ENCODE measurements at regions not wholly inside any gene's neighbourhood (a gene's known extent, or its start where the extent isn't known, plus 50 kb on each side); places are given as distances from the start of the nearest gene placed in this dataset.

DNA sequence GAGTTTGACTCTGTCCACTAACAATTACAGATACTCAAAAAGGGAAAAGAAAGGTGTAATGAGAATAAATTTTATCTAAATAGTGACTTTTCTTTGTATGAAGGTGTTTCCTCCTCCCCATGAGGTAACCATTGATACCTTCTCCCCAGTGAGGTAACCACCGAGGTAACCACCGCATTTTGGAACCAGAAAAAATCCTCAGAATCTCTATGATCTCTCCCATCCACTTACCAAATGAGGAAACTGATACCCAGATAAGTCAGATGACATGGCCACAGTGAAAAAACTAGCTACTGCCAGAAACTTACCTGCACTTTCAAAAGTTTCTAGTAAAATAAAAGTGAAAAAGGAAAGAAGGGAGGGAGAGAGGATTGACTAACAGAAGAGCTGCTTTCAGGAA lies 124.0 kb upstream of the FNDC3A start:
- no peaks in the 10 kb centered on the region for H3K4me1 ChIP-seq (replicated peaks in 1 of 2)
- 86 to 96% (median 89%) methylated on average over 2 of the region's 2 CpGs for WGBS, 4 donors
- intact Hi-C loops (cut with DNase I), result no loop called here
- no peaks in the 10 kb centered on the region for H3K36me3 ChIP-seq (replicated peaks in 1 of 2)
- no peaks in the 10 kb centered on the region for H3K27me3 ChIP-seq
- no peak overlapping the region for H3K4me3 ChIP-seq
- TF ChIP-seq POLR2A (IDR thresholded peaks at IDR 0.05), result no peak
- TF ChIP-seq, protein P1, sequence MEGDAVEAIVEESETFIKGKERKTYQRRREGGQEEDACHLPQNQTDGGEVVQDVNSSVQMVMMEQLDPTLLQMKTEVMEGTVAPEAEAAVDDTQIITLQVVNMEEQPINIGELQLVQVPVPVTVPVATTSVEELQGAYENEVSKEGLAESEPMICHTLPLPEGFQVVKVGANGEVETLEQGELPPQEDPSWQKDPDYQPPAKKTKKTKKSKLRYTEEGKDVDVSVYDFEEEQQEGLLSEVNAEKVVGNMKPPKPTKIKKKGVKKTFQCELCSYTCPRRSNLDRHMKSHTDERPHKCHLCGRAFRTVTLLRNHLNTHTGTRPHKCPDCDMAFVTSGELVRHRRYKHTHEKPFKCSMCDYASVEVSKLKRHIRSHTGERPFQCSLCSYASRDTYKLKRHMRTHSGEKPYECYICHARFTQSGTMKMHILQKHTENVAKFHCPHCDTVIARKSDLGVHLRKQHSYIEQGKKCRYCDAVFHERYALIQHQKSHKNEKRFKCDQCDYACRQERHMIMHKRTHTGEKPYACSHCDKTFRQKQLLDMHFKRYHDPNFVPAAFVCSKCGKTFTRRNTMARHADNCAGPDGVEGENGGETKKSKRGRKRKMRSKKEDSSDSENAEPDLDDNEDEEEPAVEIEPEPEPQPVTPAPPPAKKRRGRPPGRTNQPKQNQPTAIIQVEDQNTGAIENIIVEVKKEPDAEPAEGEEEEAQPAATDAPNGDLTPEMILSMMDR (IDR thresholded peaks at IDR 0.05), result no peak
- DNase-seq, result no peak
- H3K27ac ChIP-seq, result no peak overlapping the region
- H3K9me3 ChIP-seq (replicated peaks in 1 of 3), result no peaks in the 10 kb centered on the region

DNA sequence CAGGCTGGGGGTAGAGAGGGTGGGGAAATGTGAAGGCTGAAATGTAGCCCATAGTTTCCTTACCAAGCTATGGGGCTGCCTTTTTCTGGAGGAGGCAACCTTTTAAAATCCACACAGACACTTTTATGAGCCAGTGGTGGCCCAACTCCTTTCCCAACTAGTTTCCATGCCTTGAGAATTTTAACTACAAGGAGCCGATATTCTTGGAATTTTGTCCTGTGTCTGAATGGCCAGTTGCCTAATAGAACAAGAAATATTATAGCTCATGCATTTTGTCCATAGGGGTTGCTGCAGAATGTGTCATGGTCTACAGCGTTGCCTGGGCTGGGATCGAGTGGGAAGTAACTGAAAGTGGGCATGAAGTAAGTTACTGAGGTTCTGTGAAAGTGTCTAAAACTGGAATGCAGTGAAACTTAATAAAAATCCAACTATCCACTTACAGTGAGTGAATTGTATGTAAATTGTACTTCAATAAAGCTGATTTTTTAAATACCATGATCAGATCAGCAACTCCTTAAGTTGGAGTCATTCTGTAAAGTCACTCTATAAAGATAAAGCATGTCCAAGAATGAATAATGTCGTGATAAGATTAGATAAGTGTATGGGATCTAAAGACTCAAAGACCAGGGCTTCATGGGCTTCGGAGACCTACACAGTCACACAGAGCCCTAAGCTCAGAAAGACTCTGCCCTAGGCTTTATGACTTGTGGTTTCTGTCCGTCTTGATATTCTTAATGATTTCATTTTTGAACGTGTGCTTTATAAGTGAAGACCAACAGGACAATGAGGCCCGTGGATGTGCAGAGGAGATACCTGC lies 122.6 kb upstream of the FNDC3A start:
- TF ChIP-seq, protein P1 (IDR thresholded peaks at IDR 0.05), result no peak
- no peak for TF ChIP-seq POLR2A (IDR thresholded peaks at IDR 0.05)
- no peaks in the 10 kb centered on the region for H3K9me3 ChIP-seq (replicated peaks in 1 of 3)
- H3K4me3 ChIP-seq, result no peak overlapping the region
- H3K4me1 ChIP-seq (replicated peaks in 1 of 2), result peaks cover 0 to 2% of the 10 kb centered on the region in 2 donors
- no peaks in the 10 kb centered on the region for H3K36me3 ChIP-seq (replicated peaks in 1 of 2)
- H3K27me3 ChIP-seq, result no peaks in the 10 kb centered on the region
- no peak overlapping the region for H3K27ac ChIP-seq
- intact Hi-C loops (cut with DNase I), result no loop called here
- 76 to 85% (median 77%) methylated on average over 8 of the region's 8 CpGs for WGBS, 4 donors
- DNase-seq, result no peak

DNA sequence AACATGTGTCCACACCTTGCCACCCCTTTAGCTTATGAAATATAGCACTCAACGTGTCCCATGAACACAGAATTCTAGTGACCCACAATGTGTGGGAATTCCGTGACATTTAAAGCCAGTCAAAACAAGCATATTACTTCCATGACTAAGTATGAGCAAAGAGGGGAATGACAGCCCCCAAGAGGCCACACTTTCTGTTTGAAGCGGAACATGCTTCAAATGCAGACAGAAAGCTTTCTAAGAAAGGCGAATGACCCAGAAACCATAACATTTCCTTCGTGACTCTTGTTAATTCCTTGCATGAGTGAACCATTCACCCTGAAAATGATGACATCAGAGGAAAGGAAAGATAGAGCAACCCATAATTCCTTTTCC lies 122.0 kb upstream of the FNDC3A start:
- Histone ChIP-seq H3K27me3 (no peaks in the 10 kb centered on the region), H3K4me3 (no peak overlapping the region), H3K27ac (no peak overlapping the region), H3K4me1 (replicated peaks in 1 of 2) (peaks cover 0 to 8% of the 10 kb centered on the region in 2 donors), H3K36me3 (replicated peaks in 1 of 2) (no peaks in the 10 kb centered on the region), H3K9me3 (replicated peaks in 1 of 3) (no peaks in the 10 kb centered on the region)
- 49 to 73% (median 60%) methylated on average over 5 of the region's 5 CpGs for WGBS, 4 donors
- DNase-seq, result no peak
- TF ChIP-seq, protein P1 (IDR thresholded peaks at IDR 0.05), result no peak
- intact Hi-C loops (cut with DNase I), result no loop called here

DNA sequence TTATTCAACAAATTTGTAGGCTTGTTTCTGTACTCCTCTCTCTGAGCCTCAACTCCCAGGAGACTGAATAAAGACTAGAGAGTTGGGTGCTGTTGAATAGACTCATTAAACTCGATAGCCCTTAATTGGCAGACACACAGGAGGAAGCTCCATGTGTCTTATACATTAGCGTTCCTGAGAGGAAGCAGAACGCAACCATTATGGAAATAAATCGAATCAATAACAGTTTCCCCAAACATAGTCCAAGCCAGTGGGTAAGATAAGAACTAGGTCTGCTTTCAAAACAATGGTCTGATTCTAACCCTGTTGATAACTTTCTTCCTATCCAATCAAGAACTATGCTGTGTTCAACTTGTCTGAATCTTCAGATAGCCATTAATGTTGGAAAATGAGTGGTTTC lies 118.1 kb upstream of the FNDC3A start:
- intact Hi-C loops (cut with DNase I), result no loop called here

More for the DNA sequence above, 118.1 kb upstream of the FNDC3A start:
- no peaks in the 10 kb centered on the region for H3K9me3 ChIP-seq (replicated peaks in 1 of 3)
- no peak overlapping the region for H3K27ac ChIP-seq
- H3K4me1 ChIP-seq (replicated peaks in 1 of 2), result peaks cover 0 to 16% of the 10 kb centered on the region in 2 donors
- no peak overlapping the region for H3K4me3 ChIP-seq
- WGBS, 4 donors, result 86 to 89% (median 88%) methylated on average over 4 of the region's 4 CpGs
- no peaks in the 10 kb centered on the region for H3K27me3 ChIP-seq
- no peak for DNase-seq
- TF ChIP-seq, protein P1 (IDR thresholded peaks at IDR 0.05), result no peak
- H3K36me3 ChIP-seq (replicated peaks in 1 of 2), result no peaks in the 10 kb centered on the region
